ENCODE measurements at regions not wholly inside any gene's neighbourhood (a gene's known extent, or its start where the extent isn't known, plus 50 kb on each side); places are given as distances from the start of the nearest gene placed in this dataset.

DNA sequence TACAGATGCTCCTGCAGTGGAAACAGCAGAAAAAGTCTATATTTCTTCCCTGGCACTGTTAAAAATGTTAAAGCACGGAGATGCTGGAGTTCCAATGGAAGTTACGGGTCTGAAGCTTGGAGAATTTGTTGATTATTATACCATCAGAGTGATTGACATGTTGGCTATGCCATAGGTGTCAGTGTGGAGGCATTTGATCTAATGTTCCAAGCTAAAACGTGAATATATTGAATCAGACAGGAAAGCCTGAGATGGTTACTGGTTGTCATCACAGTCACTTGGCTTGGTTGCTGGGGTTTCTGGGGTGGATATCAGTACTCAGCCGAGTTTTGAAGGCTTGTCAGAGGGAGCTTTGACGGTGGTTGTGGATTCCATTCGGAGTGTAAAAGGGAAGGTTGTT lies 262.9 kb upstream of the CNTNAP5 start:
- TF ChIP-seq, protein P1, sequence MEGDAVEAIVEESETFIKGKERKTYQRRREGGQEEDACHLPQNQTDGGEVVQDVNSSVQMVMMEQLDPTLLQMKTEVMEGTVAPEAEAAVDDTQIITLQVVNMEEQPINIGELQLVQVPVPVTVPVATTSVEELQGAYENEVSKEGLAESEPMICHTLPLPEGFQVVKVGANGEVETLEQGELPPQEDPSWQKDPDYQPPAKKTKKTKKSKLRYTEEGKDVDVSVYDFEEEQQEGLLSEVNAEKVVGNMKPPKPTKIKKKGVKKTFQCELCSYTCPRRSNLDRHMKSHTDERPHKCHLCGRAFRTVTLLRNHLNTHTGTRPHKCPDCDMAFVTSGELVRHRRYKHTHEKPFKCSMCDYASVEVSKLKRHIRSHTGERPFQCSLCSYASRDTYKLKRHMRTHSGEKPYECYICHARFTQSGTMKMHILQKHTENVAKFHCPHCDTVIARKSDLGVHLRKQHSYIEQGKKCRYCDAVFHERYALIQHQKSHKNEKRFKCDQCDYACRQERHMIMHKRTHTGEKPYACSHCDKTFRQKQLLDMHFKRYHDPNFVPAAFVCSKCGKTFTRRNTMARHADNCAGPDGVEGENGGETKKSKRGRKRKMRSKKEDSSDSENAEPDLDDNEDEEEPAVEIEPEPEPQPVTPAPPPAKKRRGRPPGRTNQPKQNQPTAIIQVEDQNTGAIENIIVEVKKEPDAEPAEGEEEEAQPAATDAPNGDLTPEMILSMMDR (IDR thresholded peaks at IDR 0.05) = no peak
- no peak for TF ChIP-seq POLR2A (IDR thresholded peaks at IDR 0.05)

Data from esophagus squamous epithelium (tissue), 4 donors.